HG03378 (cell line): ENCODE measurements at regions not wholly inside any gene's neighbourhood (a gene's known extent, or its start where the extent isn't known, plus 50 kb on each side); places are given as distances from the start of the nearest gene placed in this dataset.
"Not testable (repeated sequence)": the region's sequence is repeated elsewhere in the genome, so short reads cannot be mapped to it uniquely, and the experiment has no call there.

Experiments
- ATAC-seq: cut with Tn5 transposase; IDR thresholded peaks from one replicate; pipeline ENCODE4 v1.9.1; 2021; ENCODE audit warnings: mild to moderate bottlenecking, moderate library complexity; ENCODE audit not compliant: unreplicated experiment

GRCh38 chr10:85280014-85280413 lies 951.6 kb downstream of the CCSER2 start:
- ATAC-seq, result no peak

GRCh38 chr10:85284778-85285770 lies 956.7 kb downstream of the CCSER2 start:
- no peak for ATAC-seq

- ATAC-seq, result no peak
Observed at GRCh38 chr10:85293483-85293882, 965.1 kb downstream of the CCSER2 start.

- no peak for ATAC-seq
Observed at GRCh38 chr10:85311613-85312337, 983.4 kb downstream of the CCSER2 start.

- no peak for ATAC-seq
Observed at GRCh38 chr10:85315657-85316056, 987.3 kb downstream of the CCSER2 start.

- no peak for ATAC-seq
Observed at GRCh38 chr10:85316276-85316675, 987.9 kb downstream of the CCSER2 start.

- ATAC-seq, result no peak
Observed at GRCh38 chr10:85317827-85318226, 989.4 kb downstream of the CCSER2 start.

- no peak for ATAC-seq
Observed at GRCh38 chr10:85318809-85319807, 990.7 kb downstream of the CCSER2 start.

- ATAC-seq, result no peak
Observed at GRCh38 chr10:85319826-85320225, 991.4 kb downstream of the CCSER2 start.

- ATAC-seq, result no peak
Observed at GRCh38 chr10:85333594-85333993, 1005.2 kb downstream of the CCSER2 start.

GRCh38 chr10:85362401-85362800 lies 1004.2 kb downstream of the GRID1 start:
- ATAC-seq, result no peak

GRCh38 chr10:85377029-85377806 lies 989.4 kb downstream of the GRID1 start:
- no peak for ATAC-seq

- ATAC-seq, result no peak
Observed at GRCh38 chr10:85379338-85379737, 987.3 kb downstream of the GRID1 start.

GRCh38 chr10:85400981-85401695 lies 965.5 kb downstream of the GRID1 start:
- ATAC-seq, result no peak

GRCh38 chr10:85402541-85402940 lies 964.1 kb downstream of the GRID1 start:
- ATAC-seq, result no peak

GRCh38 chr10:85407088-85407487 lies 959.5 kb downstream of the GRID1 start:
- ATAC-seq, result no peak

GRCh38 chr10:85408388-85408787 lies 958.2 kb downstream of the GRID1 start:
- ATAC-seq, result no peak

- ATAC-seq, result not testable (repeated sequence)
Observed at GRCh38 chr10:85410586-85410985, 956.0 kb downstream of the GRID1 start.

- ATAC-seq, result no peak
Observed at GRCh38 chr10:85413570-85413969, 953.0 kb downstream of the GRID1 start.
